Caco-2 (cell line): ENCODE measurements at regions not wholly inside any gene's neighbourhood (a gene's known extent, or its start where the extent isn't known, plus 50 kb on each side); places are given as distances from the start of the nearest gene placed in this dataset.

Source experiments
- BruUV-seq: library from RNA; stranded (reverse); fragments of 400-500 nt; replicated peaks from 2 replicates; lab custom pipeline; 2021; lab: Mats Ljungman, UMichigan
- CTCF ChIA-PET: fragments of 300-600 bp; sonication (Branson Sonifier 250); formaldehyde crosslinking; loops from one replicate; lab custom pipeline; 2022; ENCODE audit warnings: antibody characterized with exemption; lab: Charles Lee
- POLR2A ChIA-PET: fragments of 300-600 bp; sonication (Branson Sonifier 250); formaldehyde crosslinking; loops from one replicate; lab custom pipeline; 2022; ENCODE audit warnings: antibody characterized with exemption; lab: Charles Lee
- DNase-seq, 2 experiments: peaks; one replicate each; pipeline versions ENCODE4 v3.0.0 to v3.0.0-alpha.2; 2020 to 2022
- H3K27me3 ChIP-seq: replicated peaks from 2 replicates; pipeline ENCODE4 v1.6.0; 2011; ENCODE audit warnings: low read length; ENCODE audit not compliant: control insufficient read depth, insufficient read depth
- H3K36me3 ChIP-seq: 2 replicates; pipeline ENCODE4 v1.5.1; 2011; ENCODE audit warnings: low read length; ENCODE audit not compliant: control insufficient read depth, insufficient read depth
- H3K4me1 ChIP-seq: fragments of 250-450 bp; sonication (Bioruptor Pico); 2 replicates; pipeline ENCODE4 v1.5.1; 2020; ENCODE audit warnings: mild to moderate bottlenecking
- H3K4me3 ChIP-seq: 2 replicates; pipeline ENCODE4 v1.5.1; 2011; ENCODE audit warnings: low read depth, mild to moderate bottlenecking, control low read depth, low read length
- H3K9me3 ChIP-seq: fragments of 250-450 bp; sonication (Bioruptor Pico); 2 replicates; pipeline ENCODE4 v1.5.1; 2020; ENCODE audit warnings: mild to moderate bottlenecking, moderate library complexity
- H3K27ac Mint-ChIP-seq: one replicate; pipeline ENCODE4 v1.8.0; 2022; ENCODE audit warnings: mixed read lengths; ENCODE audit not compliant: unreplicated experiment
- H3K27me3 Mint-ChIP-seq: one replicate; pipeline ENCODE4 v1.8.0; 2022; ENCODE audit warnings: mixed read lengths; ENCODE audit not compliant: insufficient read depth, unreplicated experiment
- H3K36me3 Mint-ChIP-seq: one replicate; pipeline ENCODE4 v1.8.0; 2022; ENCODE audit warnings: mild to moderate bottlenecking, mixed read lengths; ENCODE audit not compliant: insufficient read depth, unreplicated experiment
- H3K4me1 Mint-ChIP-seq: one replicate; pipeline ENCODE4 v1.8.0; 2022; ENCODE audit warnings: low read depth, mixed read lengths; ENCODE audit not compliant: unreplicated experiment
- H3K4me3 Mint-ChIP-seq: one replicate; pipeline ENCODE4 v1.8.0; 2022; ENCODE audit warnings: mild to moderate bottlenecking, moderate library complexity, mixed read lengths; ENCODE audit not compliant: unreplicated experiment
- H3K9me3 Mint-ChIP-seq: one replicate; pipeline ENCODE4 v1.8.0; 2022; ENCODE audit warnings: mixed read lengths; ENCODE audit not compliant: unreplicated experiment
- CTCF ChIP-seq, 2 experiments: fragments of 200-600 bp in 1 of 2; IDR thresholded peaks; 1 replicate in 1 of 2; 2 replicates in 1 of 2; pipeline versions ENCODE4 v1.5.1 to v1.8.0; 2011 to 2022; ENCODE audit warnings: antibody characterized with exemption in 1 of 2, control low read depth in 1 of 2, inconsistent platforms in 1 of 2, low read depth in 1 of 2, low read length in 1 of 2, mild to moderate bottlenecking in 1 of 2, moderate library complexity in 1 of 2; ENCODE audit not compliant: insufficient read depth in 1 of 2, severe bottlenecking in 1 of 2, unreplicated experiment in 1 of 2
- intact Hi-C: fragments of 100-400 bp; cut with micrococcal nuclease; formaldehyde crosslinking; loops from one replicate; pipeline ENCODE4 v1.10.0; 2022; ENCODE audit not compliant: unreplicated experiment

- no peaks in the 10 kb centered on the region for H3K36me3 Mint-ChIP-seq
- H3K4me1 ChIP-seq: peaks cover 9% of the 10 kb centered on the region
- H3K4me1 Mint-ChIP-seq: peaks cover 12% of the 10 kb centered on the region
- H3K27ac Mint-ChIP-seq: no peak overlapping the region
- H3K27me3 ChIP-seq: no peaks in the 10 kb centered on the region
- H3K4me3 ChIP-seq: no peak overlapping the region
- no peaks in the 10 kb centered on the region for H3K9me3 ChIP-seq
- no peaks in the 10 kb centered on the region for H3K36me3 ChIP-seq
- intact Hi-C loops: loop anchor here (1.0 to 5.0 kb wide), 5 partner anchors 67 to 1101 kb away; no protein-coding TSS in a partner anchor
- no TSS peak for BruUV-seq
- no peaks in the 10 kb centered on the region for H3K9me3 Mint-ChIP-seq
- no peak for DNase-seq
- POLR2A ChIA-PET: no interaction called here
- CTCF ChIA-PET: no interaction called here
- no peaks in the 10 kb centered on the region for H3K27me3 Mint-ChIP-seq
- peak; percentile 26 to 38 for TF ChIP-seq CTCF (IDR thresholded peaks at IDR 0.05; ENCODE audit: insufficient read depth in 1 of 2, low read depth in 1 of 2, low read length in 1 of 2, severe bottlenecking in 1 of 2, unreplicated experiment in 1 of 2)
- H3K4me3 Mint-ChIP-seq: no peak overlapping the region
These were observed 213.2 kb upstream of the MANEA start for GRCh38 chr6:95364016-95364604.

DNA sequence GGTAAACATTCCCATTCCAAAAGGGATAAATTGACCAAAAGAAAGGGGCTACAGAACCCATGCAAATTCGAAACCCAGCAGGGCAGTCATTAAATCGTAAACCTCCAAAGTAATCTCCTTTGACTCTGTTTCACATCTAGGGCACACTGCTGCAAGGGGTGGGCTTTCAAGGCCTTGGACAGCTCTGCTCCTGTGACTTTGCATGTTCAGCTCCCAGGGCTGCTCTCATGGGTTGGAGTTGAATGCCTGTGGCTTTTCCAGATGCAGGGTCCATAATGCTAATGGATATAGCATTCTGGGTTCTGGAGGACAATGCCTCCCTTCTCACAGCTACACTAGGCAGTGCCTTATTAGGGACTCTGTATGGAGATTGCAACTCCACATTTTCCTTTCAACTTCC lies 211.9 kb upstream of the MANEA start:
- Mint-ChIP-seq H3K36me3 (no peaks in the 10 kb centered on the region), H3K9me3 (no peaks in the 10 kb centered on the region), H3K27ac (no peak overlapping the region), H3K4me3 (no peak overlapping the region), H3K27me3 (no peaks in the 10 kb centered on the region), H3K4me1 (peaks cover 12% of the 10 kb centered on the region)
- Histone ChIP-seq H3K36me3 (no peaks in the 10 kb centered on the region), H3K27me3 (no peaks in the 10 kb centered on the region), H3K4me3 (no peak overlapping the region), H3K9me3 (no peaks in the 10 kb centered on the region), H3K4me1 (peaks cover 9% of the 10 kb centered on the region)
- no peak for DNase-seq
- ChIA-PET CTCF (no interaction called here), POLR2A (no interaction called here)
- no peak for TF ChIP-seq CTCF (IDR thresholded peaks at IDR 0.05; ENCODE audit: insufficient read depth in 1 of 2, low read depth in 1 of 2, low read length in 1 of 2, severe bottlenecking in 1 of 2, unreplicated experiment in 1 of 2)
- no TSS peak for BruUV-seq
- intact Hi-C loops: loop anchor here (2.0 kb wide), 2 partner anchors 501 to 1099 kb away; no protein-coding TSS in a partner anchor

DNA sequence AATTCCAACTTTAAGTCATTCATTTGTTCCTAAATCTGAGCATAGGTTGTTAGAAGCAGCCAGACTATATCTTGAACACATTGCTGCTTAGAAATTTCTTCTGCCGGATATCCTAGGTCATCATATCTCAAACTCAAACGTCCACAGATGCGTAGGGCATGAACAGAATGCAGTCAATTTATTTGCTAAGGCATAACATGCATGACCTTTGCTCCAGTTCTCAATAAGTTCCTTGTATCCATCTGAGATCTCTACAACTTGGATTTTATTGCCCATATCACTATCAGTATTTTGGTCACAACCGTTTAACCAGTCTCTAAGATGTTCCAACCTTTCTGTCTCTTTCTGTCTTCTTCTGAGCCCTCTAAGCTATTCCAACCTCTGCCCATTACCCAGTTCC lies 210.9 kb upstream of the MANEA start:
- no peaks in the 10 kb centered on the region for H3K36me3 Mint-ChIP-seq
- TF ChIP-seq CTCF (IDR thresholded peaks at IDR 0.05; ENCODE audit: insufficient read depth in 1 of 2, low read depth in 1 of 2, low read length in 1 of 2, severe bottlenecking in 1 of 2, unreplicated experiment in 1 of 2): no peak
- POLR2A ChIA-PET: no interaction called here
- Histone ChIP-seq H3K9me3 (no peaks in the 10 kb centered on the region), H3K36me3 (no peaks in the 10 kb centered on the region), H3K27me3 (no peaks in the 10 kb centered on the region), H3K4me3 (no peak overlapping the region), H3K4me1 (peaks cover 9% of the 10 kb centered on the region)
- peak overlapping the region; percentile 0 for H3K27ac Mint-ChIP-seq
- no peaks in the 10 kb centered on the region for H3K27me3 Mint-ChIP-seq
- intact Hi-C loops: no loop called here
- no TSS peak for BruUV-seq
- no peak overlapping the region for H3K4me3 Mint-ChIP-seq
- H3K9me3 Mint-ChIP-seq: no peaks in the 10 kb centered on the region
- peaks cover 12% of the 10 kb centered on the region for H3K4me1 Mint-ChIP-seq
- CTCF ChIA-PET: no interaction called here
- no peak for DNase-seq
